Breast epithelium (tissue), 3 donors: ENCODE measurements at regions not wholly inside any gene's neighbourhood (a gene's known extent, or its start where the extent isn't known, plus 50 kb on each side); places are given as distances from the start of the nearest gene placed in this dataset.

Experiments used
- POLR2A ChIP-seq: fragments of 450-650 bp; IDR thresholded peaks from one replicate; pipeline ENCODE4 v1.6.1; 2016; ENCODE audit warnings: antibody characterized with exemption, mild to moderate bottlenecking, moderate library complexity
- POLR2AphosphoS5 ChIP-seq, 3 donors: sonication (generic); formaldehyde crosslinking; IDR thresholded peaks; one replicate each; pipeline ENCODE4 v1.6.1; 2017; ENCODE audit warnings: antibody characterized with exemption in 3 of 3
- TF ChIP-seq, protein P1 (sequence below), 3 donors: fragments of 450-650 bp; IDR thresholded peaks; one replicate each; pipeline ENCODE4 v1.5.1; 2016 to 2017; ENCODE audit warnings: antibody characterized with exemption in 3 of 3, mild to moderate bottlenecking in 3 of 3, moderate library complexity in 3 of 3

DNA sequence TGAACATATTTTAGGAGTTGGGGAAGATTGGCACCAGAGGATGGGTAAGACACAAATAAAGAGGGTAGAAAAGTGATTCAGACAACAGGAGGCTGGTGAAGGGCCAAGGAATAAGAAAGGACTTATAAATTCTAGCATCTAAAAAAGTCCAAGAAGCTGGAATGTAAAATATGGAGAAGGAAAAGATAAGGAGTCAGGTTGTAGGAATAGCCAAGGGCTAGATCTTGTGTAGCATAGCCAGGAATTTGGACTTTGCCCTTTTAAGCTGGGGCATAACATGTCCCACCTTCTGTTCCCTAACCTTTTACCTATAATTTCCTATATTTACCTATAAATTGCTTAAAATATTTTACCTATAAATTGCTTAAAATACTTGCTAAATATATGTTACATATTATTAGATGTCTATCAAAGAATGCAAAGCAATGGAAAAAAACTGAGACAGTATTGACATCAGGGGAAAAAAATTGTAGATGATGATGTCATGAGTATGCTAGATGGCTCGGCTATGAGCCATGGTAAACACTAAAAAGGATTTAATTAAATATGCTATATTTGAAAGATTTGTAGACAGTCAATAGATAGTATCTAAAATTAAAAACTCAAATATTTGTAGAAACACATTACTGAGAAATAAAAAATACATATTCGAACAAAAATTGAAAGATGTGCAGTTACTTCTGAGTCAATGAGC is 99.7 kb upstream of the PLEKHG7 start:
- TF ChIP-seq, protein P1, sequence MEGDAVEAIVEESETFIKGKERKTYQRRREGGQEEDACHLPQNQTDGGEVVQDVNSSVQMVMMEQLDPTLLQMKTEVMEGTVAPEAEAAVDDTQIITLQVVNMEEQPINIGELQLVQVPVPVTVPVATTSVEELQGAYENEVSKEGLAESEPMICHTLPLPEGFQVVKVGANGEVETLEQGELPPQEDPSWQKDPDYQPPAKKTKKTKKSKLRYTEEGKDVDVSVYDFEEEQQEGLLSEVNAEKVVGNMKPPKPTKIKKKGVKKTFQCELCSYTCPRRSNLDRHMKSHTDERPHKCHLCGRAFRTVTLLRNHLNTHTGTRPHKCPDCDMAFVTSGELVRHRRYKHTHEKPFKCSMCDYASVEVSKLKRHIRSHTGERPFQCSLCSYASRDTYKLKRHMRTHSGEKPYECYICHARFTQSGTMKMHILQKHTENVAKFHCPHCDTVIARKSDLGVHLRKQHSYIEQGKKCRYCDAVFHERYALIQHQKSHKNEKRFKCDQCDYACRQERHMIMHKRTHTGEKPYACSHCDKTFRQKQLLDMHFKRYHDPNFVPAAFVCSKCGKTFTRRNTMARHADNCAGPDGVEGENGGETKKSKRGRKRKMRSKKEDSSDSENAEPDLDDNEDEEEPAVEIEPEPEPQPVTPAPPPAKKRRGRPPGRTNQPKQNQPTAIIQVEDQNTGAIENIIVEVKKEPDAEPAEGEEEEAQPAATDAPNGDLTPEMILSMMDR (IDR thresholded peaks at IDR 0.05), result no peak
- TF ChIP-seq POLR2AphosphoS5 (IDR thresholded peaks at IDR 0.05) (no peak), POLR2A (no peak)
